ENCODE measurements at regions not wholly inside any gene's neighbourhood (a gene's known extent, or its start where the extent isn't known, plus 50 kb on each side); places are given as distances from the start of the nearest gene placed in this dataset.
"Not testable (repeated sequence)": the region's sequence is repeated elsewhere in the genome, so short reads cannot be mapped to it uniquely, and the experiment has no call there.

- ChIA-PET CTCF (interaction anchor here (1.7 kb wide), 1 partner anchor 140 kb away, joined by 3 read pairs; no protein-coding TSS in a partner anchor), POLR2A (no interaction called here)
- TF ChIP-seq CTCF (IDR thresholded peaks at IDR 0.05; ENCODE audit: control extremely low read depth, extremely low read depth, low read depth, missing control alignments) = no peak
- no peak for DNase-seq (ENCODE audit: extremely low spot score)
These were observed 189.1 kb upstream of the DTNA start for GRCh38 chr18:34521040-34521439.

- POLR2A ChIA-PET = no interaction called here
- CTCF ChIA-PET = no interaction called here
These were observed 187.5 kb upstream of the DTNA start for GRCh38 chr18:34522603-34523002.

GRCh38 chr18:34525244-34525643, 184.9 kb upstream of the DTNA start:
- ChIA-PET POLR2A (no interaction called here), CTCF (no interaction called here)
- no peak for TF ChIP-seq CTCF (IDR thresholded peaks at IDR 0.05; ENCODE audit: control extremely low read depth, extremely low read depth, low read depth, missing control alignments)
- no peak for DNase-seq (ENCODE audit: extremely low spot score)

More at GRCh38 chr18:34522603-34523002, 187.5 kb upstream of the DTNA start:
- no peak for TF ChIP-seq CTCF (IDR thresholded peaks at IDR 0.05; ENCODE audit: control extremely low read depth, extremely low read depth, low read depth, missing control alignments)
- DNase-seq (ENCODE audit: extremely low spot score) = no peak

- no peak for DNase-seq (ENCODE audit: extremely low spot score)
- TF ChIP-seq CTCF (IDR thresholded peaks at IDR 0.05; ENCODE audit: control extremely low read depth, extremely low read depth, low read depth, missing control alignments) = no peak
- CTCF ChIA-PET = no interaction called here
- POLR2A ChIA-PET = no interaction called here
These were observed 181.9 kb upstream of the DTNA start for GRCh38 chr18:34528177-34528576.

- no peak for TF ChIP-seq CTCF (IDR thresholded peaks at IDR 0.05; ENCODE audit: control extremely low read depth, extremely low read depth, low read depth, missing control alignments)
- no peak for DNase-seq (ENCODE audit: extremely low spot score)
- POLR2A ChIA-PET = no interaction called here
- CTCF ChIA-PET = no interaction called here
These were observed 180.5 kb upstream of the DTNA start for GRCh38 chr18:34529358-34530335.

GRCh38 chr18:34531110-34531509, 179.0 kb upstream of the DTNA start:
- no peak for TF ChIP-seq CTCF (IDR thresholded peaks at IDR 0.05; ENCODE audit: control extremely low read depth, extremely low read depth, low read depth, missing control alignments)
- no peak for DNase-seq (ENCODE audit: extremely low spot score)
- POLR2A ChIA-PET = no interaction called here
- CTCF ChIA-PET = no interaction called here

- CTCF ChIA-PET; DNase-seq (ENCODE audit: extremely low spot score); POLR2A ChIA-PET: not testable (repeated sequence)
These were observed 175.5 kb upstream of the DTNA start for GRCh38 chr18:34534642-34535041.

Data from GM10248 (cell line).